ENCODE measurements at regions not wholly inside any gene's neighbourhood (a gene's known extent, or its start where the extent isn't known, plus 50 kb on each side); places are given as distances from the start of the nearest gene placed in this dataset.

DNA sequence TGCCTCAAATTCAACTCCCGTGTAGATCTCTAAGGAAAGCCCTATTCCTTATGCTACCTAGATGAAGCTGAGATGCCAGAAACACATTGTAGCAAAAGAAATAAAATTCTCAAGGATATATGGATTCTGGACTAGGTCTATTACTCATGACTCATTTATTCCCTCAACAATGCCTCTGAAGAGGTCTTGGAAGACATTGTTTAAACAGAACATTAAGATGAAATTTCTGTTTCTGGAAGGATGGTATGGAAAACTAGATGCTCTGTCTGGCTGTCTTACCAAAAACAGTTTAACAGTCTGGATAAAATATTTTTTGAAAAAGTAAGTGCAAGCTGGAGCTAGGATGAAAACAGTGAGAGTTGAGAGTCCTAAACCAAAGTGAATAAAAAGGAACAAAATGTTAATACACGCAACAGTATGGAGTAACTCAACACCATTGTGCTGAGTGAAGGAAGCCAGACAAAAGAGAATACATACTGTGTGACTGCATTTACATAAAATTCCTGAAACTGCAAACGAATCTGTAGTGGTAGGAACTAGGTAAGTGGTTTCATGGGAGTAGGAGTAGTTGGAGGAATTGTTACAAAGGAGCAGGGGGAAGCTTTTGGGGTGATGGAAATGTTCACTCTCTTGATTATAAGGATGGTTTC is 59.3 kb upstream of the GNG12 start:
- intact Hi-C loops (cut with micrococcal nuclease; ENCODE audit: unreplicated experiment) = no loop called here
- Histone ChIP-seq H3K4me2 (ENCODE audit: low read depth, low read length) (no peak overlapping the region), H3K27ac (ENCODE audit: extremely low read length, insufficient read depth, low read length) (no peak overlapping the region), H3K79me2 (ENCODE audit: insufficient read depth, low read length) (no peaks in the 10 kb centered on the region), H3K9me3 (ENCODE audit: low read length) (no peaks in the 10 kb centered on the region), H3K9ac (ENCODE audit: insufficient read depth, low read depth, low read length) (no peak overlapping the region), H2AFZ (ENCODE audit: low read length) (no peak overlapping the region), H3K4me3 (replicated peaks in 1 of 3; ENCODE audit: insufficient read depth in 1 of 3, low read depth in 2 of 3, low read length in 3 of 3) (no peak overlapping the region), H3K36me3 (replicated peaks in 1 of 2; ENCODE audit: control insufficient read depth in 1 of 2, insufficient read depth in 2 of 2, low read length in 2 of 2) (no peaks in the 10 kb centered on the region), H4K20me1 (ENCODE audit: insufficient read depth, low read length) (no peaks in the 10 kb centered on the region), H3K4me1 (ENCODE audit: insufficient read depth, low read length) (peaks cover 6% of the 10 kb centered on the region; the same call in 1 of the 2 replicates), H3K27me3 (ENCODE audit: control insufficient read depth in 1 of 2, insufficient read depth in 2 of 2, low read length in 2 of 2) (peaks cover 0 to 3% of the 10 kb centered on the region in 2 experiments; a peak in 3 of 5 replicates)
- TF ChIP-seq RARA (CRISPR knock-in tag; IDR thresholded peaks at IDR 0.05) (no peak), SRY (CRISPR knock-in tag; IDR thresholded peaks at IDR 0.05) (no peak), MEF2D (CRISPR knock-in tag; IDR thresholded peaks at IDR 0.05) (no peak), FOXJ3 (CRISPR knock-in tag; IDR thresholded peaks at IDR 0.05; ENCODE audit: borderline replicate concordance) (no peak), REL (CRISPR knock-in tag; conservative IDR thresholded peaks at IDR 0.05) (no peak), ZNF256 (CRISPR knock-in tag; conservative IDR thresholded peaks at IDR 0.05) (no peak), ZNF530 (CRISPR knock-in tag; IDR thresholded peaks at IDR 0.05; ENCODE audit: low read depth) (no peak), KDM5A (IDR thresholded peaks at IDR 0.05; ENCODE audit: borderline replicate concordance, low read length) (no peak), STAG1 (CRISPR knock-in tag; IDR thresholded peaks at IDR 0.05) (no peak), MAFG (CRISPR knock-in tag; IDR thresholded peaks at IDR 0.05) (no peak)
- TF ChIP-seq, protein P1, sequence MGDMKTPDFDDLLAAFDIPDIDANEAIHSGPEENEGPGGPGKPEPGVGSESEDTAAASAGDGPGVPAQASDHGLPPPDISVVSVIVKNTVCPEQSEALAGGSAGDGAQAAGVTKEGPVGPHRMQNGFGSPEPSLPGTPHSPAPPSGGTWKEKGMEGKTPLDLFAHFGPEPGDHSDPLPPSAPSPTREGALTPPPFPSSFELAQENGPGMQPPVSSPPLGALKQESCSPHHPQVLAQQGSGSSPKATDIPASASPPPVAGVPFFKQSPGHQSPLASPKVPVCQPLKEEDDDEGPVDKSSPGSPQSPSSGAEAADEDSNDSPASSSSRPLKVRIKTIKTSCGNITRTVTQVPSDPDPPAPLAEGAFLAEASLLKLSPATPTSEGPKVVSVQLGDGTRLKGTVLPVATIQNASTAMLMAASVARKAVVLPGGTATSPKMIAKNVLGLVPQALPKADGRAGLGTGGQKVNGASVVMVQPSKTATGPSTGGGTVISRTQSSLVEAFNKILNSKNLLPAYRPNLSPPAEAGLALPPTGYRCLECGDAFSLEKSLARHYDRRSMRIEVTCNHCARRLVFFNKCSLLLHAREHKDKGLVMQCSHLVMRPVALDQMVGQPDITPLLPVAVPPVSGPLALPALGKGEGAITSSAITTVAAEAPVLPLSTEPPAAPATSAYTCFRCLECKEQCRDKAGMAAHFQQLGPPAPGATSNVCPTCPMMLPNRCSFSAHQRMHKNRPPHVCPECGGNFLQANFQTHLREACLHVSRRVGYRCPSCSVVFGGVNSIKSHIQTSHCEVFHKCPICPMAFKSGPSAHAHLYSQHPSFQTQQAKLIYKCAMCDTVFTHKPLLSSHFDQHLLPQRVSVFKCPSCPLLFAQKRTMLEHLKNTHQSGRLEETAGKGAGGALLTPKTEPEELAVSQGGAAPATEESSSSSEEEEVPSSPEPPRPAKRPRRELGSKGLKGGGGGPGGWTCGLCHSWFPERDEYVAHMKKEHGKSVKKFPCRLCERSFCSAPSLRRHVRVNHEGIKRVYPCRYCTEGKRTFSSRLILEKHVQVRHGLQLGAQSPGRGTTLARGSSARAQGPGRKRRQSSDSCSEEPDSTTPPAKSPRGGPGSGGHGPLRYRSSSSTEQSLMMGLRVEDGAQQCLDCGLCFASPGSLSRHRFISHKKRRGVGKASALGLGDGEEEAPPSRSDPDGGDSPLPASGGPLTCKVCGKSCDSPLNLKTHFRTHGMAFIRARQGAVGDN (CRISPR knock-in tag; IDR thresholded peaks at IDR 0.05) = no peak
- WGBS (ENCODE audit: low lambda C conversion rate) = 16% methylated on average over 3 of the region's 3 CpGs
- no peak for ATAC-seq
- FAIRE-seq = no peak
- POLR2A ChIA-PET = no interaction called here
- no TSS peak for BruUV-seq (replicated peaks)
- CTCF ChIA-PET (ENCODE audit: low intra/inter-chr PET ratio, low total read pairs) = no interaction called here
- in situ Hi-C loops (cut with HindIII; ENCODE audit: extremely low pct_ligation_motif_present, low pct_unique_long_range_greater_than_20kb) = no loop called here
- DNase-seq (ENCODE audit: low spot score) = no peak
